HL-60 (cell line): ENCODE measurements at regions not wholly inside any gene's neighbourhood (a gene's known extent, or its start where the extent isn't known, plus 50 kb on each side); places are given as distances from the start of the nearest gene placed in this dataset.

ENCODE experiments used
- DNase-seq, 2 experiments: peaks; one replicate each; pipeline ENCODE4 v3.0.0-alpha.2; 2010 to 2020; ENCODE audit warnings: low read depth in 1 of 2, low spot score in 1 of 2
- H3K27ac ChIP-seq: fragments of 250-450 bp; sonication (Bioruptor Pico); replicated peaks from 2 replicates; pipeline ENCODE4 v1.5.1; 2020; ENCODE audit warnings: mild to moderate bottlenecking, moderate library complexity
- H3K27me3 ChIP-seq: fragments of 250-450 bp; sonication (Bioruptor Pico); 2 replicates; pipeline ENCODE4 v1.5.1; 2021; ENCODE audit warnings: mild to moderate bottlenecking, moderate library complexity; ENCODE audit not compliant: insufficient read depth, poor library complexity, severe bottlenecking
- H3K4me3 ChIP-seq: replicated peaks from 2 replicates; pipeline ENCODE4 v1.5.1; 2011; ENCODE audit warnings: mild to moderate bottlenecking, control low read depth, low read length; ENCODE audit not compliant: insufficient read depth
- CTCF ChIP-seq: IDR thresholded peaks from one replicate; pipeline ENCODE4 v1.5.1; 2011; ENCODE audit warnings: low read length, control low read depth, inconsistent platforms; ENCODE audit not compliant: insufficient read depth
- GABPA ChIP-seq: IDR thresholded peaks from 2 replicates; pipeline ENCODE4 v1.6.1; 2012; ENCODE audit warnings: low read depth
- POLR2AphosphoS5 ChIP-seq: IDR thresholded peaks from 2 replicates; pipeline ENCODE4 v1.6.1; 2012; ENCODE audit warnings: low read depth
- REST ChIP-seq: IDR thresholded peaks from 2 replicates; pipeline ENCODE4 v1.6.1; 2012; ENCODE audit warnings: low read depth; ENCODE audit not compliant: insufficient replicate concordance
- SPI1 ChIP-seq: IDR thresholded peaks from 2 replicates; pipeline ENCODE4 v1.6.1; 2012; ENCODE audit warnings: low read depth, mild to moderate bottlenecking, borderline replicate concordance

GRCh38 chr4:163673848-163674697 is 179.6 kb downstream of the TMA16 start:
- H3K27me3 ChIP-seq: no peaks in the 10 kb centered on the region
- no peak overlapping the region for H3K27ac ChIP-seq
- no peak overlapping the region for H3K4me3 ChIP-seq
- TF ChIP-seq POLR2AphosphoS5 (no peak), SPI1 (peak; percentile 36; the same call in 1 of the 2 replicates)
- no peak for DNase-seq

GRCh38 chr4:163679189-163679588 is 184.7 kb downstream of the TMA16 start:
- no peak for DNase-seq
- TF ChIP-seq SPI1: no peak
- TF ChIP-seq POLR2AphosphoS5: no peak
- TF ChIP-seq GABPA: no peak
- peak; percentile 36 for TF ChIP-seq CTCF
- TF ChIP-seq REST: no peak
- Histone ChIP-seq H3K27me3 (no peaks in the 10 kb centered on the region), H3K4me3 (no peak overlapping the region), H3K27ac (no peak overlapping the region)

- H3K27ac ChIP-seq: no peak overlapping the region
- no peak for TF ChIP-seq POLR2AphosphoS5
- TF ChIP-seq REST: no peak
- no peak for TF ChIP-seq GABPA
- no peak for TF ChIP-seq SPI1
- no peak for TF ChIP-seq CTCF
- no peak overlapping the region for H3K4me3 ChIP-seq
- H3K27me3 ChIP-seq: no peaks in the 10 kb centered on the region
- DNase-seq: no peak
These were observed 186.1 kb downstream of the TMA16 start for GRCh38 chr4:163680386-163681098.

- Histone ChIP-seq H3K27me3 (no peaks in the 10 kb centered on the region), H3K4me3 (no peak overlapping the region), H3K27ac (no peak overlapping the region)
- peak; percentile 47 to 60 for DNase-seq
- peak; percentile 57 for TF ChIP-seq CTCF
- no peak for TF ChIP-seq SPI1
- TF ChIP-seq POLR2AphosphoS5: no peak
- TF ChIP-seq GABPA: no peak
- TF ChIP-seq REST: no peak
These were observed 186.8 kb downstream of the TMA16 start for GRCh38 chr4:163681208-163681821.
